ENCODE measurements at regions not wholly inside any gene's neighbourhood (a gene's known extent, or its start where the extent isn't known, plus 50 kb on each side); places are given as distances from the start of the nearest gene placed in this dataset.
A peak's percentile ranks its signal among the peaks of the same experiment; 100 is the strongest.

DNA sequence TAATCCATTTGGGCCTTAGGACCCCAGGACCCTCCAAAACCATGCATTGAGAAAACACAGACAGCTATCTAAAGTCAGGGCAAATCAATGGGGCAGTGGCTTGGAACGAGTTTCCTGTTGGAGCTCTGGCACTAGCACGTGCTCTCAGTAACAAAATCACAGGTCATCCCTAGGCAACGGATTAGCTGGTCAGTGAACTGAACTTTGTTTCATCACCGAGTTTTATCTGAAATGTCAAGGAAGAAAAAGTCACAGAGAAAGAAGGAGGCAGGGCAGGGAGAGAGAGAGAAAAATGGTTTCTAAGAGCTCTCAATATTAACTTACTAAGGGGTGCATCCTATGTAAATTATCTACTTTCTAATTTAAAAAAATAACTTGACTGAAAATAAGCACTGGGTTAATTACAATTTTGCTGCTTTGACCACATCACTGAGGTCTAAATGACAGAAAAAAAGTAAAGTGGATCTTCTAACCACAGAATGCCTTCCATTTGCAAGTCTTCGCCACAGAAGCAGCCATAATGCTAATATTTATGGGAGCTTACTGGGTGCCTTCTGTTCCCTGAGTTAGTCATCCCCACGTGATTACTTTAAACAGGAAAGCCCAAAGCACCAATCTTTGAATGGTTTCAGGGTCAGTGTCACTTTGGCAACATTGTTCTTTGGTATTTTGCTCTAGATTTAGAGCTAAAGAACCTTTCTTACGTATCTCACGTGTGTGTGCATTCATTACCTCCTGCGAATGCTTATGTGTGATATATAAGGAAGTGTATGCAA, 503.9 kb downstream of the RASEF start:
- DNase-seq = peak; percentile 34 to 53

DNA sequence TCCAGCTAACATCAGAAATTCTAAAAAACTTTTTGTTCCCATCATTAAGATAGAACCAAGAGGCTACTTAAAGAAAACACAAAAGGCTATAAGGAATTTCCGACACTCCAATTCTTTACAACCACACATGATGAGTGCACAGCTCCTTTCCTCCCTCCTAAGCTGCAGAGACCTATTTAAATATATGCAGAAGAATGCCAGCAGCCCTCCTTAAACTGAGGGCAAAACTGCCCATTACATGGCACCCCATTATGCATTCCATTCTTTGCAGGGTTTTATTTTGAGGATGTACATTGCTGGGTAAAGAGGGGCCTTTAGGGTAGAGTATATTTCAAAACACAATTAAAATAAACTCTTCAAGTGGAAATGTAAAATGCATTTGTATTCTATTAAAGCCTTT, 502.9 kb downstream of the RASEF start:
- no peak for DNase-seq

DNA sequence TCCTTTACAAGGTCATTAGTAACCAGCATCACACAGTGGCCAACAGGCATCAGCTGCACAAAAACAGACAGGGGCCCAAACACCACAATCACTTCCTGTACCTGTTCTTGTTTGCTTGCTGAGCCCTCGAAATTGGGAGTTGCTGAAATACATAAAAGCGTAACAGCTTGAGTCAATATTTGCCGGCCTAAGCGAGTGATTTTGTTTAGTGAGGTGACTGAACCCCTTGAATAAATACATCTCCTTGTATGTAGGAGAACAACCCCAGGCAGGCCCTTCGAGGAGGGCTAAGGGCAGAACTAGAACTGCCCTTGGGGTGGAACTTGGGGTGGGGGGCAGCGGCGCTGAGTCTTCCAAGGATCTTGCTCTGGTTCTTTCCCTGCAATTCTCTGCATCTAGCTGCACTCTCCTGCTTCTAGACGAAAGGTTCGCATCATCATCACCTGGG, 502.5 kb downstream of the RASEF start:
- no peak for DNase-seq

DNA sequence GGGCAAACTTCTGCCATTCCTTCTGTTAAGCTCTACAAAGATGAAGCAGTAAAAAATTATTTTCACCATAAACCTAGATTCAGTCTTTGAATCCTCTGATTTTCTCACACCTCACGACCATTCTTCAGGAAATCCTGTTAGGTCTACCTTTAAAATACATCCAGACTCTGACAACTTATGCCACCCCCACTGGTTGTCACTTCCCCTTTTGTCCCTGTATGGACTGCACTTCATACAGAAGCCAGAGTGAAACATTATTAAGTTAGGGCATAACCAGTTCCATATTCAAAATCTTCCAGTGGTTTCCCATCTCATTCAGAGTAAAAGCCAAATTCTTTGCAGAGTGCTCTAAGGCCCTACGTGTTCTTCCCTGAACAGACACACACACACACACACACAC, 499.8 kb downstream of the RASEF start:
- peak in 1 of 2 donors; percentile 22 for DNase-seq

DNA sequence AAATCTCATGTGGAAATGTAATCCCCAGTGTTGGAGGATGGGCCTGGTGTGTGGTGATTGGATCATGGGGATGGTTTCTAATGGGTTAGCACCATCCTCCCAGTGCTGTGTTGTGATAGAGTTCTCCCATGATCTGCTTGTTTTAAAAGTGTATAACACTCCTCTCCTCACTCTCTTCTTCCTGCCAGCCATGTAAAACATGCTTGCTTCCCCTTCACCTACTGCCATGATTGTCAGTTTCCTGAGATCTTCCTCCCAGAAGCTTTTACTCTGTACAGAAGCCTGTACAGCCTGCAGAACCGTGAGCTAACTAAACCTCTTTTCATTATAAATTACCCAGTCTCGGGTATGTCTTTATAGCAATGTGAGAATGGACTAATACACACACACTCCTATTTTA, 499.1 kb downstream of the RASEF start:
- no peak for DNase-seq

DNA sequence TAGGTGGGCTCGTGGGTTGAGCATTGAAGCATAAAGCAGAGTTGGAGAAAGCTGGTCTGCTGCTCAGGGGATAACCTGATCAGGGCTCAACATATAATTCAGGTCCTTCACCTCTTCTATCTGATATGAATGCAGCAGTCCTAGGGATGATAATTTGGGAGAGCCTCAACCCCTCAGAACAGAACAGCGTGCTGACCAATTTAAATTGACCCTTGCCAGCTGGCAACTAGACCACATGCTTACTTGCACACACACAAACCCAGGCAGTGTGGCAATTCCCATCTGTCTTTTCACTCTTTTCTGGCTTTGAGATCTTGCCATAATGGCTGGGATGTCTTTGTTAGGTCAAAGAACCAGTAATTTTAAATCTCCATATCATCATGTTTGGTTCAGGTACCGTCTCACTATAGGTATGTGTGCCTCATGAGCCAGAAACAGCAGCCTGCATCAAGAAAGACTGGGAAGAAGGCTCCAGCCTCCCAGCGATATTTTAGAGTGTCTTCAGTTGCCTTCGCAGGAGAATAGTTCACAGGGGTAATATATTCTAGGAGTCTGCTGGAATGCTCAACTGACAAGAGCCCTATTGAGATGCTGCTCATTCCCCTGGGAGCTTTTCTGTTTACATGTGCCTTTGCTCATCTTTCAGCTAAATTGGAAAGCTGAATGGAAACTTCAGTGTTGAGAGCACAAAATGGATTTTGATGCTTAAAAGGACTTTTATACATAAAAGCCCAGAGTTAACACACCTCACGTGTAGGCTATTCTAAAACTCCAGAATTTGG, 497.6 kb downstream of the RASEF start:
- DNase-seq = no peak

DNA sequence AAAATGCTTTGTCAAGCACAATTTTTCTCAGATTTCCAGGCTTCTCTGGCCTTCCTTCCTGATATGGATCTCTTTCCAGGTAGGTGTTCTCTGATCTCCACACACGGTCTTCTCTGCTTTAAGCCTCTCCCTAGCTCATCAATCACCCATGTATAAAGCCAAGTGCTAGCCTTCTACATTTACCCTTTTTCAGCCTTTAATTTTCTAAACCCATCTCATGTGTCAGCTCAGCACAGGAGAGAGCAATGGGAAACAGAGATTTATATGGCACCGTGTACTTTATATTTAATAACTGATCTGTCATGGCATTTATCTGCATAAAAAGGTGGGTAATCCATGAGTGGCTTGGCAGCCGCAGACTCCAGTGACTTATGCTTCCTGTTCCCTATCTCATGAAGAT, 495.0 kb downstream of the RASEF start:
- no peak for DNase-seq

DNA sequence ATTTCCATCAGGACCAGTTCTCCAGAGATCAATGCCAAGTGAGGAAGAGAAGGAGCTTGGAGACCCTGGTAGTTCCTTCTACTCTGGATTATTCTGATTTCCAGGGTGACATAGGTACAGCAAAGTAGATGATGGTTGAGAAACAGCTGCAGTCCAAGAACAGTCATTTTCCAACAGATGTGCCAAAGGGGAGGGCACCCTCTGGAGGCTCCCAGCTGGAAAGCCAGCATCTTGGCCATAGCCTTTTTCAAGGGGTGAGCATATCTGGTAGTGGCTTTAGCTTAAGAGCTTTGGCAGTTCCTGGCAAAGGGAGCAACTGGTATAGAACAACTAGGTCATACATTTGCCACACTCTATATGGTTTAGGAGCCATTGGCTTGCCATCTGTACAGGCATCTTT, 492.7 kb downstream of the RASEF start:
- no peak for DNase-seq

DNA sequence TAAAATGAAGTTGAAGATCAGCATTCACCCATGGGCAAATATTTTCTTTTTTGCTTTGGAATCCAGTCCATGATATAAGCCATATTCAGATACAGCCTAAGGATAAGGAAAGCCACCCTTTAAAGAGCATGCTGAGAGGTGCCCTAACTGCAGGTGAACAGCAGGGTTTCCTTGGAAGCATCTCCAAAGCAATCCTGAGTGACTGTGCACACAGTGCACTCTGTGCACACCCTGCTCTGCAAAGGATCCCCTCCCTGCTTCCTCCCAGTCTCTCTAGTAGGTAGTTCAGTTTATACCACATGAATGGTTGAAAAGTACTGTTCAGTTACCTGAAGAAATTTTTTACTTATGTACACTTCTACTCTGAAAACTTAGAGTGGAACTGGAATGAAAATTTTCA, 491.4 kb downstream of the RASEF start:
- no peak for DNase-seq

DNA sequence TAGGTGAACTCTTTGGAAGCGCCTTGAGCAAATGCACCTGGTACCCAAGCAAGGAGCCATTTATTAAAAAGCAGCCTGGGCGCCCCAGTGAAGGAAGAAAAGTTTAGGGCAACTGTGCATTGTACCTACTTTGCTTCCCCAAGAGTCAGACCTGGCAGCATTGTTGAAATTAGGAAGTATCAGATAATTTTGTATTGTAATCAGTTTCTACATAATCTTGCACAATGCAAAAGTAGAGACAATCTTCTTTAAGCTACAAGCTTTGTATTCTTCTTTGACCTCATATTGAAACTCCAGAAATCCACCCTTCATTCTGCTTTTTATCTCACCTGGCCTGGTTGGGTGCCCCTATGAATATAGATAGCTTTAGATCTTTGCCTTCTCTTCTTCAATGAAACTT, 490.8 kb downstream of the RASEF start:
- DNase-seq = peak in 1 of 2 donors; percentile 26

DNA sequence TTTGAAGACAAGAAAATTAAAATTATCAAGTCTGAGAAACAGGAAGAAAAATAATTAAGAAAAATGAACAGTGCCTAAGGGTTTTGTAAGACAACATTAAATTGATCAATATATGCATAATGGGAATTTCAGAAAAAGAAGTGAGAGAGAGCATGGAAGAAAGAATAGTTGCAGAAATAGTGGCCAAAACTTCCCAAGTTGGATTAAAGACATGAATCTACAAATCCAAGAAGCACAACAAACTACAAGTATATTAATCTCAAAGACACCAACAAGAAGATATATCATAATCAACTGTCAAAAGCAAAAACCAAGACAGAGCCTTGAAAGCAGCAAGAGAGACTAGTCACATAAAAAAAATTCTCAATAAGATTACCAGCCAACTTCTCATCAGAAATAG, 488.0 kb downstream of the RASEF start:
- no peak for DNase-seq

DNA sequence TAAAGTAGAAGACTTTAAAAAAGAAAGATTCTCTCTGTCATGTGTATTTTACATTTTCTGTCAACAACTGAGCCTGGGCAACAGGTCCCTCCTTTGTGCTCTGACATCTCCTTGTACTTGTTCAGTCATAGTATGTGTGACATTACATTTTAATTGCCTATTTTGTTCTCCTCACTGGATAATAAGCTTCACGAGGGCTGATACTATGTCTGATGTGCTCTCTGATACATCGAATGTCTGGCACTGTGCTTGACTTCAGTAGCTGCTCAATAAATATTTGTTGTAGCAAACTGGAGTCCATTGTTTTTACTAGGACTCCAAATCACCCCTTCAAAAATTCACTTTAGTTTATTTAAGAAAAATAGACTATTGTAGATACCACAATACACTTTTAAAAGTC, 482.0 kb downstream of the RASEF start:
- DNase-seq = no peak

DNA sequence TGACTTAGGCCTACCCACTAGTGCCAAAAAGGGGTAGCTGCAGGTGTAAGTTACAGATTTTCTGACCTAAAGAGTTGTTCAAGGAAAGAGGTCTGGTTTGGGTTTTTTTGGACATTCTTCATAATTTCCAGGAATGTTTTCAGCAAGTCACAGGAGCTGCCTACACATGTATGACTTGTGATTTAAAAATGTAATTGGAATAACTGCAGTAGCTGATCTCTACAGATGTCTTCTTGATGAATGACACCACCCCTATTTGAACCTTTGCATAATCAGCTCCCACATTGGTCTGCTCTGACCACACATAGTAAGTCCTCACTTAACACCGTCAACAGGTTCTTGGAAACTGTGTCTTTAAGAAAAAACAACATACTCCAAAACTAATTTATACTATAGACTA, 481.4 kb downstream of the RASEF start:
- no peak for DNase-seq

DNA sequence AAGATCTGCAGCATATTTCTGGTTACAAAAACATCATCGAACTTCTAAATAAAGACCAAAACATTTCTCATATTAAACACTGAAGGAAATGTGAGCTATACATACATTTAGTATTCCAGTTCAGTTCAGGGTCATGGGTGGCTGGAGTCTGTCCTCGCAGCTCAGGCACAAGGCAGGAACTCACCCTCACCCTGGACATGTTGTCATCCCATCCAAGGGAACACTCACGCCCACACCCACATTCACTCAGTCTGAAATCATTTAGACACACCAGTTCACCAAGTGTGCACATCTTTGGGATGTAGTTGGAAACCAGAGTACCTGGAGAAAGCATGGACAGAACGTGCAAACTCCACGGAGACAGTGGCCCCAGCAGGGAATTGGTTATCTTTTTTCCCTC, 481.0 kb downstream of the RASEF start:
- DNase-seq = peak in 1 of 2 donors; percentile 25

DNA sequence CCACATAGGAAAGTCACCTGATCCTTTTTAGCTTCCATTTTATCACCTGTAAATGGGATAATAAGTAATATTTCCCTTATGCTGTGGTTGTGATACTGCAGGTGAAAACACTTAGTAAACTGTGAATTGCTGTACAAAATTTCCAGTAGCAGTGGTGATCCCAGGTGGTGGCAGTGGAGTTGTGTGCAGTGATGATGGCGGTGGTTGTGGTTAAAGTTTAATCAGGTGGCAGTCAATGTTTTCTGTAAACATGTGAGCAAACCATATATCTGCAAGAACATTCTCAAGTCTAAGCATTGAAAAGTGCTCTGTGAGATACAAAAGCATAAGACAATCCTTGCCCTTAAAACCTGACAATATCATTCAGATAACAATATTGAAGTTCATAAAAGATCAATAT, 480.2 kb downstream of the RASEF start:
- no peak for DNase-seq

DNA sequence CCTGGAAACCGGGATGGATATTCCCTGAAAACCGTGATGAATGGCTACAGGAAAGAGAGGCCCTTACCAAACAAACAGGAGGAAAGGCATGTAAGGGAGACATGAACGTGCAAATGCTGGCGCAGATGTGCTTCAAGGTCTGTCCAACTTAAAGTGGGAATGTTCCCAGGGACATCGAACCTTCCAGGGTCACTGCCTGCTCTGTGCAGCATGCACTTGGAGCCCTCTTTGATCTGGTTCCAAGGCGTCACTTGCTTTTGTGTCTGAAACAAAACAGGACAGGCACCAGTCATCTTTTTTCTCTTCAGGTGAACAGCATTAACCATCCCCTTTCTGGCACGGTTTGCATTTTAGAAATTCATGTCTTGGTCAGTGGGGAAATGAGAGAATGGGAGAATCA, 479.4 kb downstream of the RASEF start:
- no peak for DNase-seq

DNA sequence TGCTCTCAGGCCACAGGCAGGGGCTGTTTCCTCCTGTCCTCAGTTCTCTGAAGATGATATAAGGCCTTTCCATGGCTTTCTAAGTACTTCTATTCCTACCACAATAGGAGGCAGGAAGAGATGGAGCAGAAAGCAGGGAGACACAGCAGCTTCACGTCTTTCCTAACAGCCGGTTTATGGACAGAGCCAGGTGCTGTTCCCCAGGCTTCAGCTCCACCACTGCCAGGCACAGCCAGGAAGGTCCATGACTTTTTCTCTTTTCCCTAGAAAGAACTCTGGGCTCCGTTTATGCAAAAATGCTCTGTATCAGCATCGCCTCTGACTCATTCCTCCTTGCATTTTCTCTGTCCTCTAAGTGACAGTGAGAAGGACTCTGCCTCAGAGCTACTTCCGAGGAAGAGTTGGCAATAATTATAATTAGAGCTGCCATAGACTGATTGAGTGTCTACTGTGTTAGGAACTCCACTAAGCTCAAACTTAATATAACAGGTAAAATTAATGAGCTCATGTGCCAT, 478.5 kb downstream of the RASEF start:
- no peak for DNase-seq

DNA sequence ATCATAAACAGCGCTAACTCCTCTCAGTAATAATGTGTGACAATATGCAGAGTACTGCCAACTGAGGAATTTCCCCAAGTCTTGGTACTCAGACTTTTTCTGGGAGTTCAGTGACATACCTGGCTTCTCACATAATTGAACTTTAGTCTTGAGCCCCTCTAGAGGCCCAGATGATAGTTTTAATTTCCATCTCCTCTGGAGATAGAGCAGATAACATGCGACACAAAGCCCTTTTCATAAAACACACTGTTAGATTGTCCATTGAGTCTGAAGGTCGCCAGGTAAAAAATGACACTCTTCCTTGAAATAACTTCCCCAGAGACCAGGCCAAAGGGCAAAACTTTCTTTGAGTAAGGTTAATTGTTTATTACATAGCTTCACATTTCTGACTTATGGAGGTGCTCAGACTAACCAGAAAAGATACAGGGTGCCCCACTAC, 476.0 kb downstream of the RASEF start:
- no peak for DNase-seq

DNA sequence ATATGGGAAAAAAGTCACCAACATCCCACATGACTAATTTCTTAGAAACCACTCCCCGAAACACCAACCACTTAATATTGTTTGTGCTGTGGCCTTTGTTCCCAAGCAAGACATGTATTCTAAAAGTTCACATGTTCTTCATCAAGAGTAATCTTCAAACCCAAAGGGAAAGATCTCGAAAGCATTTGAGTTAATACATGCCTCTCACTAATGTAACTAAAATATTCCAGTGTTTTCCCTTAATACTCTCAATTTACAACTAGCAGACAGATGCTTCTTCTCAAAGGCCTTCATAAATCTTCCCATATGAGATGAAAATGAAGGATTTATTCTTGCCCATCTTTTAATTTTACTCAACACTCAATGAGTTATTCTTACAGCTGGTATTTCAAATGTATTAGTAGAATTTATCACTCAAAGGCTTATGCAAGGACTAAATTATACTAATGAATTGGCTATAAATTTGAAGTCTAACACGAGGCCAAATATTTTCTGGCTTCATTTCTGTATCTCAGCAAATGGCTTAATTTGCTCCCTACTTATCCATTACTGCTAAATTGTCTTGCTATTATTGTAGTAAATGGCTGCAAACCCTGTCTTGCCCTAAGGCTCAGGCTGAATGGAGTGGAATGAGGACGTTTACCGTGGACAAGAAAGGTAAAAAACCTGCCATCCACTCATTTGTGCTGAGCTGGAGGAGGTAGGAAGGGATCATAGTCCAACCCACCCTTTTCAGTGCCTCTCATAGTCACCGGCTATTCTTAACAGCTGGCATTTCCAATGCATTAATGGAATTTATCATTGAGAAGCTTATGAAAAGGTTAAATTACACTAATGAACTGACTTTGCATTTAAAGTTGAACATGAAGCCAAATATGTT, 474.4 kb downstream of the RASEF start:
- no peak for DNase-seq

DNA sequence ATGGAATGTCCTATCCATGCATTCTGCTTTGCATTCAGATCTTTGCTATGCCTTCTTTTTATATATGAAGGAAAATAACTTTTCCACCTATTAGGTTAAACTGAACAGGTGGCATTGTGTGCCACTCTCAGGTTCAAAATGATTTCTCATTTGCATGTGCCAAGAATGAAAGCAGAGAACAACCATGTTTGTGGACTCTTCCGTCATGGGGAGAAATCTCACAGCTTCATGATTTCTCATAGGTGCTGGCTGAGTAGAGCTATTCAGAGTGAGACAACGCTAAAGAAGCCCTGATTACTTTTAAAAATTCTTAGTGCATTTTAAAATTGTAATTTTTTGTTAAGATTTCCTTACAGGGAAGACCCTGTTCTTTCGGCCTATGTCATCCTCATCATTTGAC, 472.1 kb downstream of the RASEF start:
- DNase-seq = no peak

DNA sequence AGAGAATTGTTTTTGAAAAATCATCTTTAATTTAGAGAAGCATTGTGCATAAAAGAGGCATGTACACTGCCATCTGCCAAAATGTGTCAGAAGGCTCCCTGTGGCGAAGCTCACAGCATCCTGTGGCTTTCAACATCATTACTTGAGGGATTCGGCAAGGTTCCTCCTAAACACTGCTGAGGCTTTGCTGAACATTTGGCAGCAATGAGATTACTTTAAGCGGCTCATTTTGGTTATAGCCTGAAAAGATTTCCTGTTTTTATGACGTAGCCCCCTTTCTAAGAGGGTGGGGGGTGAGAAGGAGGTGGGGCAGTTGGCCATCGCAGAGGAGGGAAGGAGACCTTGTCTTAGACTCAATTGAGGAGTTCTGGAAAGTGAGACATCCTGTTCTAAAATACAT, 469.4 kb downstream of the RASEF start:
- no peak for DNase-seq

DNA sequence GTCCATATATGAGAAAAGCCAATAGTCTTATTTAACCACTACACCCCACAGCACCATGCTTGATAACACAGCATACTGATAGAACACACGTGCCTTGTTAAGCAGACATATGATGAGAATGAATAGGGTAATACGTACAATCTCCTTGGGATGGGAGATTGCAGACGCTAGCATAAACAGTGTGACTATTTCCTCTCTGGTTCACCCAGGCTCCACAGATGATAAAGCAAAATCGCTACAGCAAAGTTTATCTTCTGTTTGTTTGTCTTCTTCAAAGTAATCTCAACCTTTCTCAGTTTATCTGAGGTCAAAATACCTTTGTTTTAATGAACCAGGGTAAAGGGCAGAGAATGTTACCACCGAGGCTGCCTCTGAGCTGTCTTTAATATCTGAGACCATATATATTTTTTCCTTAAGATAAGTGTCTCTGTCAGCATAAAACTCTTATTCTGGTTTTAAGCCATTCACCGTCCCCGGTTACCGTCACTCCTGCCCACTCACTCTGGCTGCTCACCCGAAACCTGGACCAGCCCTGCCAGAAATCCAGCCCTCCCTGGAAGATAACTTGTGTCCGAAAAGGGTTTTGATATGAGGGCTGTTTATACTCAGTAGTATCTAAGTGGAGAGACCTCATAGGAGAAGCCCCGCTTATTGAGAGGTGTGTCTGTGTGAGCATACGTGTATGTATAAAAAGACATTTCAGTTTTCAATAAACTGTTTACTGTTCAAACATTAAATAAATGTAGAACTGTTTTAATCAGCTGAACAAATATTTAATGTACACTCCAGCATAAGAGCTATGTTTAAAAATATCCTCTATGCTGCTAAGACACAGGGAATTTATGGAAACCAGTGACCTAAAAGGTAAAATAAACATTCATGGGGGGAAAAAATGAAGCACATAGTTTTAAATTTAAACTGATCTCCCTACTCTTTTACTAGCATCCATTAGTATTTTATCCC, 465.4 kb downstream of the RASEF start:
- DNase-seq = no peak

All from inflammatory macrophage treated with lipopolysaccharide for 1 hour (primary cell).